ENCODE measurements at regions not wholly inside any gene's neighbourhood (a gene's known extent, or its start where the extent isn't known, plus 50 kb on each side); places are given as distances from the start of the nearest gene placed in this dataset.

DNA sequence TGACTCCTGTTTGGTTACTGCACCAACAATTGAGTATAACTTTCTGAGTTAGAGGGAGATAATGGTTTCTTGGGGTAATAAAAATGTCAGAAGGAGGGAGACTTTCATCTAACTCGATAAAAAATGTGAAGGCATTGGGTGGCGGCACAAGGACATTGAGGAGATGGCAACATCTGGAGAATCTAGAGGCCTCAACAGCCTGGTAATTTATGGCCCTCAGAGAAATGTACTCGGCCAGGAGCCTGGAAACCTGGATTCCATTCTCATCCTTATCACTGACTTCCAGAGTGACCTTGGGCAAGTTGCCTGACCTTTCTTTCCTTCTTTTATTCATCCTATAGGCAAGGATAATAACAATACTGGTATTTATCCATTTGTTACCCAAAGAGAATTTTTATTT is 173.5 kb upstream of the MEX3C start:
- Histone ChIP-seq H3K36me3 (ENCODE audit: control insufficient read depth in 1 of 2, insufficient read depth in 2 of 2, low read length in 2 of 2) (no peaks in the 10 kb centered on the region), H3K27ac (ENCODE audit: low read depth, low read length) (no peak overlapping the region), H3K9ac (ENCODE audit: low read length) (no peak overlapping the region), H3K9me2 (ENCODE audit: insufficient read depth) (peaks cover 3% of the 10 kb centered on the region; the same call in 1 of the 2 replicates), H3K27me3 (ENCODE audit: insufficient read depth, low read length) (peaks cover 17% of the 10 kb centered on the region; the same call in 1 of the 2 replicates), H4K20me1 (ENCODE audit: insufficient read depth) (no peaks in the 10 kb centered on the region; the same call in 1 of the 2 replicates), H3K4me1 (ENCODE audit: control insufficient read depth in 1 of 2, insufficient read depth in 2 of 2, low read length in 2 of 2) (no peaks in the 10 kb centered on the region), H3K4me2 (ENCODE audit: low read length) (no peak overlapping the region), H2AFZ (ENCODE audit: low read depth, low read length, poor library complexity, severe bottlenecking) (no peak overlapping the region), H3K9me3 (ENCODE audit: control insufficient read depth in 1 of 2, insufficient read depth in 1 of 2, low read depth in 1 of 2, low read length in 2 of 2) (no peaks in the 10 kb centered on the region), H3K79me2 (ENCODE audit: insufficient read depth, low read length) (no peaks in the 10 kb centered on the region), H3K4me3 (replicated peaks in 1 of 2; ENCODE audit: low read depth in 1 of 2, low read length in 2 of 2) (no peak overlapping the region)
- intact Hi-C loops (cut with micrococcal nuclease): no loop called here
- ATAC-seq (no peak), DNase-seq (ENCODE audit: low read depth, low spot score) (no peak)
- RAD21 ChIA-PET (ENCODE audit: low non-redundant PET in 1 of 2, low total read pairs in 2 of 2, uncharacterized antibody in 2 of 2, unreplicated experiment in 2 of 2): no interaction called here
- POLR2A ChIA-PET: no interaction called here
- TF ChIP-seq, protein P1, sequence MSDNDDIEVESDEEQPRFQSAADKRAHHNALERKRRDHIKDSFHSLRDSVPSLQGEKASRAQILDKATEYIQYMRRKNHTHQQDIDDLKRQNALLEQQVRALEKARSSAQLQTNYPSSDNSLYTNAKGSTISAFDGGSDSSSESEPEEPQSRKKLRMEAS (IDR thresholded peaks at IDR 0.05): no peak
- TF ChIP-seq SRF (IDR thresholded peaks at IDR 0.05; ENCODE audit: low read depth) (no peak), POLR2AphosphoS5 (IDR thresholded peaks at IDR 0.05; ENCODE audit: low read depth, low read length) (no peak), SP1 (IDR thresholded peaks at IDR 0.05; ENCODE audit: low read depth) (no peak), YY1 (IDR thresholded peaks at IDR 0.05; ENCODE audit: extremely low read depth, insufficient replicate concordance, low read depth, low read length) (no peak), TCF7L2 (IDR thresholded peaks at IDR 0.05; ENCODE audit: borderline replicate concordance, extremely low read depth, insufficient read depth, insufficient read length) (no peak), CEBPB (IDR thresholded peaks at IDR 0.05; ENCODE audit: low read depth) (no peak), JUND (IDR thresholded peaks at IDR 0.05) (no peak), ZFX (IDR thresholded peaks at IDR 0.05) (no peak), FOSL1 (IDR thresholded peaks at IDR 0.05; ENCODE audit: low read depth) (no peak), EGR1 (IDR thresholded peaks at IDR 0.05; ENCODE audit: low read depth) (no peak), ZBTB33 (IDR thresholded peaks at IDR 0.05; ENCODE audit: extremely low read depth, insufficient replicate concordance, low read length) (no peak), POLR2A (IDR thresholded peaks at IDR 0.05; ENCODE audit: borderline replicate concordance, extremely low read depth, insufficient read depth, insufficient read length) (no peak), ATF3 (IDR thresholded peaks at IDR 0.05) (no peak), REST (IDR thresholded peaks at IDR 0.05; ENCODE audit: low read depth) (no peak), EZH2phosphoT487 (IDR thresholded peaks at IDR 0.05; ENCODE audit: borderline replicate concordance) (no peak), SIN3A (IDR thresholded peaks at IDR 0.05; ENCODE audit: low read depth) (no peak)
- TF ChIP-seq, protein P2, sequence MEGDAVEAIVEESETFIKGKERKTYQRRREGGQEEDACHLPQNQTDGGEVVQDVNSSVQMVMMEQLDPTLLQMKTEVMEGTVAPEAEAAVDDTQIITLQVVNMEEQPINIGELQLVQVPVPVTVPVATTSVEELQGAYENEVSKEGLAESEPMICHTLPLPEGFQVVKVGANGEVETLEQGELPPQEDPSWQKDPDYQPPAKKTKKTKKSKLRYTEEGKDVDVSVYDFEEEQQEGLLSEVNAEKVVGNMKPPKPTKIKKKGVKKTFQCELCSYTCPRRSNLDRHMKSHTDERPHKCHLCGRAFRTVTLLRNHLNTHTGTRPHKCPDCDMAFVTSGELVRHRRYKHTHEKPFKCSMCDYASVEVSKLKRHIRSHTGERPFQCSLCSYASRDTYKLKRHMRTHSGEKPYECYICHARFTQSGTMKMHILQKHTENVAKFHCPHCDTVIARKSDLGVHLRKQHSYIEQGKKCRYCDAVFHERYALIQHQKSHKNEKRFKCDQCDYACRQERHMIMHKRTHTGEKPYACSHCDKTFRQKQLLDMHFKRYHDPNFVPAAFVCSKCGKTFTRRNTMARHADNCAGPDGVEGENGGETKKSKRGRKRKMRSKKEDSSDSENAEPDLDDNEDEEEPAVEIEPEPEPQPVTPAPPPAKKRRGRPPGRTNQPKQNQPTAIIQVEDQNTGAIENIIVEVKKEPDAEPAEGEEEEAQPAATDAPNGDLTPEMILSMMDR (IDR thresholded peaks at IDR 0.05 in 2 of 3, conservative IDR thresholded peaks at IDR 0.05 in 1 of 3; ENCODE audit: borderline replicate concordance in 1 of 3, insufficient read depth in 1 of 3, low read depth in 2 of 3, low read length in 2 of 3): no peak
- CTCF ChIA-PET: no interaction called here
- no TSS peak for BruUV-seq (replicated peaks)

All from HCT116 (cell line).